HG03439 (cell line): ENCODE measurements at regions not wholly inside any gene's neighbourhood (a gene's known extent, or its start where the extent isn't known, plus 50 kb on each side); places are given as distances from the start of the nearest gene placed in this dataset.

ENCODE experiments used
- ATAC-seq: cut with Tn5 transposase; IDR thresholded peaks from one replicate; pipeline ENCODE4 v1.9.1; 2021; ENCODE audit warnings: mild to moderate bottlenecking, moderate library complexity; ENCODE audit not compliant: unreplicated experiment

- no peak for ATAC-seq
These were observed 256.4 kb upstream of the SOX21 start for GRCh38 chr13:94968757-94969086.

GRCh38 chr13:94968040-94968756 lies 255.9 kb upstream of the SOX21 start:
- ATAC-seq, result no peak

- ATAC-seq, result no peak
These were observed 255.1 kb upstream of the SOX21 start for GRCh38 chr13:94967183-94968039.

- ATAC-seq, result no peak
These were observed 254.1 kb upstream of the SOX21 start for GRCh38 chr13:94966422-94966955.

GRCh38 chr13:94959626-94960025 lies 247.3 kb upstream of the SOX21 start:
- no peak for ATAC-seq

- no peak for ATAC-seq
These were observed 244.2 kb upstream of the SOX21 start for GRCh38 chr13:94956417-94957110.

- no peak for ATAC-seq
These were observed 240.4 kb upstream of the SOX21 start for GRCh38 chr13:94952787-94953186.

- no peak for ATAC-seq
These were observed 238.0 kb upstream of the SOX21 start for GRCh38 chr13:94950303-94950702.

GRCh38 chr13:94947965-94948371 lies 235.6 kb upstream of the SOX21 start:
- ATAC-seq, result no peak

GRCh38 chr13:94947392-94947791 lies 235.0 kb upstream of the SOX21 start:
- no peak for ATAC-seq

GRCh38 chr13:94946039-94946438 lies 233.7 kb upstream of the SOX21 start:
- ATAC-seq, result no peak

- ATAC-seq, result no peak
These were observed 225.8 kb upstream of the SOX21 start for GRCh38 chr13:94938124-94938523.

- no peak for ATAC-seq
These were observed 224.3 kb upstream of the SOX21 start for GRCh38 chr13:94936633-94937032.

GRCh38 chr13:94933936-94934335 lies 221.6 kb upstream of the SOX21 start:
- ATAC-seq, result no peak

GRCh38 chr13:94933230-94933751 lies 220.9 kb upstream of the SOX21 start:
- no peak for ATAC-seq

- no peak for ATAC-seq
These were observed 215.9 kb upstream of the SOX21 start for GRCh38 chr13:94928127-94928775.

- no peak for ATAC-seq
These were observed 212.9 kb upstream of the SOX21 start for GRCh38 chr13:94925263-94925662.

GRCh38 chr13:94921181-94921580 lies 208.8 kb upstream of the SOX21 start:
- no peak for ATAC-seq

GRCh38 chr13:94920578-94920977 lies 208.2 kb upstream of the SOX21 start:
- ATAC-seq, result no peak

- ATAC-seq, result no peak
These were observed 205.5 kb upstream of the SOX21 start for GRCh38 chr13:94917824-94918223.

- ATAC-seq, result no peak
These were observed 202.6 kb upstream of the SOX21 start for GRCh38 chr13:94914895-94915294.
